ENCODE measurements at regions not wholly inside any gene's neighbourhood (a gene's known extent, or its start where the extent isn't known, plus 50 kb on each side); places are given as distances from the start of the nearest gene placed in this dataset.

DNA sequence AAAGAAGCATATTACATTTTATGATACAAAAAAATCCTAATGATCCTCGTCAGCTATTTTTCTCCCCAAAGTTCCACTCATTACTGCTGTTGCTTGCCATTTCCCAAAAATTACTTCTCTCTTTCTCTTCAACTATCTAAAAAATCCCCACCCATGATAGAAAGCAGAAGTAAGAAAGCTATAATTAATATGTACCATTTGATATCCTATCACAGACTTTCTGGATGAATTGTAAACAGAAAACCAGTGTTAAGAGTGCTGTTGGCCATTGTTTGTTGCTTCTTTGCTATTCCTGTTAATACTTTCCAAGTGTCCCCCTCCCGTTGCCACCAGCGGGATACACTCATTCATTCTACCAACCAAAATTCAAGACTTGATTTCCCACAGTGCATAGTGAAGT lies 136.3 kb upstream of the SMARCA2 start:
- TF ChIP-seq, protein P1, sequence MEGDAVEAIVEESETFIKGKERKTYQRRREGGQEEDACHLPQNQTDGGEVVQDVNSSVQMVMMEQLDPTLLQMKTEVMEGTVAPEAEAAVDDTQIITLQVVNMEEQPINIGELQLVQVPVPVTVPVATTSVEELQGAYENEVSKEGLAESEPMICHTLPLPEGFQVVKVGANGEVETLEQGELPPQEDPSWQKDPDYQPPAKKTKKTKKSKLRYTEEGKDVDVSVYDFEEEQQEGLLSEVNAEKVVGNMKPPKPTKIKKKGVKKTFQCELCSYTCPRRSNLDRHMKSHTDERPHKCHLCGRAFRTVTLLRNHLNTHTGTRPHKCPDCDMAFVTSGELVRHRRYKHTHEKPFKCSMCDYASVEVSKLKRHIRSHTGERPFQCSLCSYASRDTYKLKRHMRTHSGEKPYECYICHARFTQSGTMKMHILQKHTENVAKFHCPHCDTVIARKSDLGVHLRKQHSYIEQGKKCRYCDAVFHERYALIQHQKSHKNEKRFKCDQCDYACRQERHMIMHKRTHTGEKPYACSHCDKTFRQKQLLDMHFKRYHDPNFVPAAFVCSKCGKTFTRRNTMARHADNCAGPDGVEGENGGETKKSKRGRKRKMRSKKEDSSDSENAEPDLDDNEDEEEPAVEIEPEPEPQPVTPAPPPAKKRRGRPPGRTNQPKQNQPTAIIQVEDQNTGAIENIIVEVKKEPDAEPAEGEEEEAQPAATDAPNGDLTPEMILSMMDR (IDR thresholded peaks at IDR 0.05 in 4 of 5, conservative IDR thresholded peaks at IDR 0.05 in 1 of 5): no peak
- TF ChIP-seq POLR2A (IDR thresholded peaks at IDR 0.05): no peak
